Chondrocyte (in vitro differentiated cells): ENCODE measurements at regions not wholly inside any gene's neighbourhood (a gene's known extent, or its start where the extent isn't known, plus 50 kb on each side); places are given as distances from the start of the nearest gene placed in this dataset.

ENCODE experiments used
- DNase-seq: peaks from one replicate; pipeline ENCODE4 v3.0.0; 2021; ENCODE audit warnings: mixed read lengths, low spot score
- H3K27ac Mint-ChIP-seq: one replicate; pipeline ENCODE4 v1.8.0; 2021; ENCODE audit warnings: mild to moderate bottlenecking, moderate library complexity, mixed read lengths; ENCODE audit not compliant: unreplicated experiment
- H3K27me3 Mint-ChIP-seq: 2 replicates; pipeline ENCODE4 v1.8.0; 2021; ENCODE audit warnings: low read depth, mixed read lengths
- H3K36me3 Mint-ChIP-seq: 2 replicates; pipeline ENCODE4 v1.8.0; 2021; ENCODE audit warnings: low read depth, mixed read lengths
- H3K4me1 Mint-ChIP-seq: 2 replicates; pipeline ENCODE4 v1.8.0; 2021; ENCODE audit warnings: low read depth, mild to moderate bottlenecking, mixed read lengths
- H3K4me3 Mint-ChIP-seq: one replicate; pipeline ENCODE4 v1.8.0; 2021; ENCODE audit warnings: mild to moderate bottlenecking, moderate library complexity, mixed read lengths; ENCODE audit not compliant: unreplicated experiment
- H3K9me3 Mint-ChIP-seq: 2 replicates; pipeline ENCODE4 v1.8.0; 2021; ENCODE audit warnings: low read depth, mixed read lengths
- CTCF ChIP-seq: fragments of 200-600 bp; sonication (generic); IDR thresholded peaks from 2 replicates; pipeline ENCODE4 v1.5.0; 2021; ENCODE audit warnings: antibody characterized with exemption, mild to moderate bottlenecking, moderate library complexity

GRCh38 chr9:118751077-118751847, 618.0 kb downstream of the BRINP1 start:
- no peaks in the 10 kb centered on the region for H3K4me1 Mint-ChIP-seq
- no peak overlapping the region for H3K4me3 Mint-ChIP-seq
- no peaks in the 10 kb centered on the region for H3K27me3 Mint-ChIP-seq
- no peak overlapping the region for H3K27ac Mint-ChIP-seq
- no peak for DNase-seq
- peaks cover 28% of the 10 kb centered on the region for H3K9me3 Mint-ChIP-seq
- no peaks in the 10 kb centered on the region for H3K36me3 Mint-ChIP-seq
- no peak for TF ChIP-seq CTCF

GRCh38 chr9:118751848-118752223, 617.4 kb downstream of the BRINP1 start:
- H3K27me3 Mint-ChIP-seq, result no peaks in the 10 kb centered on the region
- H3K36me3 Mint-ChIP-seq, result no peaks in the 10 kb centered on the region
- TF ChIP-seq CTCF, result no peak
- peaks cover 28% of the 10 kb centered on the region for H3K9me3 Mint-ChIP-seq
- no peak for DNase-seq
- H3K27ac Mint-ChIP-seq, result no peak overlapping the region
- H3K4me1 Mint-ChIP-seq, result no peaks in the 10 kb centered on the region
- H3K4me3 Mint-ChIP-seq, result no peak overlapping the region

GRCh38 chr9:118761016-118761790, 608.0 kb downstream of the BRINP1 start:
- no peak for TF ChIP-seq CTCF
- peaks cover 2% of the 10 kb centered on the region for H3K27me3 Mint-ChIP-seq
- no peak for DNase-seq
- no peak overlapping the region for H3K4me3 Mint-ChIP-seq
- H3K4me1 Mint-ChIP-seq, result no peaks in the 10 kb centered on the region
- H3K36me3 Mint-ChIP-seq, result no peaks in the 10 kb centered on the region
- H3K27ac Mint-ChIP-seq, result no peak overlapping the region
- H3K9me3 Mint-ChIP-seq, result peaks cover 12% of the 10 kb centered on the region

GRCh38 chr9:118767571-118767970, 601.7 kb downstream of the BRINP1 start:
- no peak for TF ChIP-seq CTCF
- H3K36me3 Mint-ChIP-seq, result no peaks in the 10 kb centered on the region
- DNase-seq, result no peak
- H3K4me3 Mint-ChIP-seq, result no peak overlapping the region
- no peaks in the 10 kb centered on the region for H3K4me1 Mint-ChIP-seq
- peaks cover 3% of the 10 kb centered on the region for H3K9me3 Mint-ChIP-seq
- H3K27me3 Mint-ChIP-seq, result peaks cover 2% of the 10 kb centered on the region
- no peak overlapping the region for H3K27ac Mint-ChIP-seq

- no peak for DNase-seq
- H3K27me3 Mint-ChIP-seq, result peaks cover 1% of the 10 kb centered on the region
- H3K4me1 Mint-ChIP-seq, result no peaks in the 10 kb centered on the region
- H3K9me3 Mint-ChIP-seq, result peaks cover 2% of the 10 kb centered on the region
- no peak overlapping the region for H3K4me3 Mint-ChIP-seq
- H3K36me3 Mint-ChIP-seq, result no peaks in the 10 kb centered on the region
- H3K27ac Mint-ChIP-seq, result no peak overlapping the region
- TF ChIP-seq CTCF, result no peak
Observed at GRCh38 chr9:118782790-118783463, 586.3 kb downstream of the BRINP1 start.
